HG03060 (cell line): ENCODE measurements at regions not wholly inside any gene's neighbourhood (a gene's known extent, or its start where the extent isn't known, plus 50 kb on each side); places are given as distances from the start of the nearest gene placed in this dataset.

Experiments
- ATAC-seq: cut with Tn5 transposase; IDR thresholded peaks from one replicate; pipeline ENCODE4 v1.9.1; 2021; ENCODE audit warnings: low read depth, moderate number of reproducible peaks; ENCODE audit not compliant: unreplicated experiment

DNA sequence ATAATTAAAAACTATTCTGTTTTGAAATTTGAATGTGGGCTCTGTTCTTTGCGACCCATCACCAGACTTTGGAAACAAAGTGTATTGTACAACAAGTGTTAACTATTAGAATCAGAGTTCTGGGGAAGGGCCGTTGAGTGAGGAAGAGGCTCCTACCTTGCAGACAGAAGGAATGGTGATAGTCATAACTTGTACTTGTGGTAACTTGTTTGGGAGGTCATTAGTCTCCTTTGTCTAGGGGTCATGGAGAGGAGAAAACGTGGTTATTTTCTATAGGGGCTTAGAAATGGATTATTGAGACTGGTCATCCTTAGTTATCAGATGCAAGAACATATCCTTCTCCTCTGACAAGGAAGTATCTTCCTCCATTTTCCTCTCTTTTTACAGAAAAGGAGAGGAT lies 174.8 kb downstream of the BMP2 start:
- no peak for ATAC-seq

DNA sequence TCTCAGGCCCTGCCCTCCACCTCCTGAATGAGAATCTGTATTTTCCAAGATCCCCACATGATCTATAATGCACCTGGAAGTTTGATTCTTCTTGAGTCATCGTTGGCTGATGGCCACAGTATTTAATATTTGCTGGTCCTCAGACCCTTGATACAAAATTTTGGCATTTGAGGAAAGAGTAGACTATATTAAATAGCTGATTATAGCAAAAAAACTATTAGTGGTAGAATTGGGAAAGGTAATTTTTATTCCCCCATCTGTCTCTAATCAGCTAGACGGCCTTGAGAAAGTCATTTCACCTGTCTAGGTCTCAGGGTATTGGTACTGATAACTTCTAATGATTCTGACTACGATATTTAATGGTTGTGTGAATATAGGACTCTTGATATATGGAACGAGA lies 176.8 kb downstream of the BMP2 start:
- ATAC-seq, result no peak

DNA sequence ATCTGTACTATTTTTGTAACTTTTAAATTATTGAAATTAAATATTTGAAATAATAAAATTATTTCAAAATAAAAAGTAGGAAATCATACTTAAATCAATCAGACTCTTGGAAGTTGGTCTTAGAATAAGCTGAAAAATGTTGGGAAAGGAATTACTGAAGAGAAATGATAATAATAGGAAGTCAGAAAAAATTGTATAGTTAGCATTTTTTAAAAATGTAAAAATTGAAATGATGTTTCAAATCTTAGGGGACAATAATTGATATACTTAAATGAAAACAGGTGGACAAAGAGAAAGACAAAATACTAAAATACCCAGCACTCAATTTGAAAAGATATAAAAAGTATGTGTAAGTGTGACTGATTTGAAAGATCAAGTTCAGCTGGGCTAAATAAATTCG lies 186.1 kb downstream of the BMP2 start:
- ATAC-seq, result no peak

DNA sequence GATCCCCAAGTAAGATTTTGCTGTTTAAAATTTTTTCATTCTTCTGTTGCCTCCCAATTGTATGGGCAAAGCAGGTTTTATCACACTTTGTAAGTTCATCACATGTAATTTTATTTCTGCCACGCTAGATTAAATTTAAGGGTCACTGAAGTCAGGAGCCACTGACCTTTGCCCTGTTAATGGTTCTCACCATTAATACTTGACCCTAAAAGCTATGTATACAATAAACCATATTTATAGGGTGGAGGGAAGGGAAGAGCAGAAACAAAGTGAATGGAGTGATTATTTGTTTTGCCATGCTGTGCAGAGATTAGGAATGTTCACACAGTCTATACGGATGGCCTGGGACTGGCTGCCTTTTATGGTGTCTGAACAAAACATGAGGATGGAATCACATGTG lies 186.7 kb downstream of the BMP2 start:
- ATAC-seq, result no peak

DNA sequence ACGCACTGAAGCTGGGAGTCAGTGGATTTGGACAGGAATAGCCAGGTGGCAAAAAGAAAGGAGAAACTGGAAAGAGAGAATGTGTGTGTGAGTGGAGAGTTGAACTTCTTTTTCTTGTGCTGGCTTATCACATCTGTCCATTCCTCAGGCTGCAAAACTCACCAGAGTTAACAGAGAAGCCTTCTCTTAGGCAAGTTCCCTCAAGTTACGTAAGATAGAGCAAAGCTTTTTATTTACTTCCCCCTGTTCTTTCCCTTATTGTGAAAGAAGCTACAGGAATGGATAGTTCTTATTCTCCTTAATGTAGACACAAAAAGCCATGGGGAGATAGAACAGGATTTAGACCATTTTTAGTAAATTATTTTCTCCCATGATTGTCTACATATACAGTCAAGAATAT lies 188.6 kb downstream of the BMP2 start:
- ATAC-seq, result no peak

DNA sequence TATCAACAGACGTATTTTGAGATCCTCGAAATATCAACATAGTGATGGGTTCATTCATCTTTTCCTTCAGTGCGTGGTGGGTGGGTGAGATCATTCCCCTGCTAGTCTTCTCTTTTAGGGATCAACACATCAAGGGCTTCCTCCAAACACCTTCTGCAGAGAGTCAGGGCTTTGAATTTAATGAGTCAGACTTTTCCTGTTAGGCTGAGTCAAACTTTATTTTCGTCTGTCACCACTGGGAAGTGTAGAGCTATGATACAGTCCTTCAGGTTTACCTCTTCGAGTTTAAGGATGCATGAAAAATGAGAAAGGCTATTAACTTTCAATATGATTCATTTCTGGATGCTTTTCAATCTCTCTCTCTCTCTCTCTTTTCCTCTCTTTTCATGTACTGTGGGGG lies 189.1 kb downstream of the BMP2 start:
- no peak for ATAC-seq

DNA sequence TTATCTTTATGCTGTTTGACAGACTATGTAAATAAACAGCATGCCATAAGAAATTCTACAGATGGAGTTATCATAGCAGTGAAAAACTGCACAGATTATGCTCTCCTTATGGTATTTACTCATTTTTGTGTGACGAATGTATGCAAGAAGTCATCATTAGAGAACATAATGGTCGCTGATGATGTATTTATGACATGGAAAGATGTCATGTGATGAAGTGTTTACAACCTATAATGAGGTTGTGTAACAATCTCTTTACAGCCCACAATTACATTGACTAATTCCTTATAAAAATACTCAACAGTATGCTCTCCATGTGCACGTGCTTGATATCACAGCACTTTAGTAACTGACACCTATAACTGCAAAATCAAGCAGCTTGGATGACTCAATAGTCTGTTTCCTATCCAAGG lies 192.4 kb downstream of the BMP2 start:
- no peak for ATAC-seq

DNA sequence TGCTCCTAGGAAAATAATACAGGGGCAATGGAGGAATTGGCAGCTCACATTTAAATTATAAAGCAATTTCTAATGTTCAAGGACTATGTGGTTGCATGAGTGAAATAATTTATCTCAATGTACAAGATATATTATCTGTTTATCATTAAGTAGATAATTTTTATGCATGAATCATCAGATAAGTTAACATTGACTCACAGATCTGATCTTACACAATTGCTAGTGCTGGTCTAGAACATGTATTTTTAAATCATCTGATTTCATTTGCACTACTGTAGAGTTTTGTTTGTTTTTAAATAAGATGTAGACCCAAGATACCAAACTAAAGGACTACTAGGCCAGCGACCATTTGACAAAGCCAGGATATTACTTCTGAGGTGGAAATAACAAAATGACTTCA lies 199.2 kb downstream of the BMP2 start:
- ATAC-seq, result no peak

DNA sequence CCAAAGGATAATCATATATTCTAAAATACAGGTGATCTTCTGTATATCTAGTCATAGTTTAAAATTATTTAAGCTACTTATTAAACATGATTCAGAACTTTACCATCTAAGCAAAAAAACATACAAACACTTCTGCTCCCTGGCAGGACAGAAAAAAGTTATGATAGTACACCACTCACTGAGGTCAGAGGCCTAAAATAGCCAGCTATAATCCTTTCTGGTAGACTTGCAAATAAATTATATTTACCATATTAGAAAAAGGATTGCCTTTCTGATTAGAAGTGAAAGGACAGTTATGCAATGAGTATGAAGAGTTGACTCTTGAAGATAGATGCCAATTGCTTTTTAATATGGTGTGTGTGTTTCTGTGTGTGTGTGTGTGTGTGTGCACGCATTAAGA lies 207.4 kb downstream of the BMP2 start:
- ATAC-seq, result no peak

DNA sequence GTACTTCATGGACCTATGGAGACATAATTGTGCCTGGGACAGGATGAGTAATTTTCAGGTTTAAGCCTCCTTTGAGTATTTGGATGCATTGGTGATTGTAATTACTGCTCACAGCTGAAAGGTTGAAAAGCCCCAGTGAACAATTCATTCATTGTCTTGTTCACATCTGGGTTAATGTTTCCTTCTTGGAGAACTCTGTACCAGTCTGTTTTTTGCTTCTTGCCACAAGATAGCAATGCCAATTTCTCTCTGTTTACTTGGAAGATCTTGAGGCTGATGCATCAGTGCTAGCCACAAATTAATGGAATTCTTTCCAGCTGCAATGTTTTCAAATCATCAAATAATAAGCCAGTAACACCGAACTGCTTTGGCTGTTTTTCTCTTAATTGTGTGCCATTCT lies 207.8 kb downstream of the BMP2 start:
- ATAC-seq, result no peak

DNA sequence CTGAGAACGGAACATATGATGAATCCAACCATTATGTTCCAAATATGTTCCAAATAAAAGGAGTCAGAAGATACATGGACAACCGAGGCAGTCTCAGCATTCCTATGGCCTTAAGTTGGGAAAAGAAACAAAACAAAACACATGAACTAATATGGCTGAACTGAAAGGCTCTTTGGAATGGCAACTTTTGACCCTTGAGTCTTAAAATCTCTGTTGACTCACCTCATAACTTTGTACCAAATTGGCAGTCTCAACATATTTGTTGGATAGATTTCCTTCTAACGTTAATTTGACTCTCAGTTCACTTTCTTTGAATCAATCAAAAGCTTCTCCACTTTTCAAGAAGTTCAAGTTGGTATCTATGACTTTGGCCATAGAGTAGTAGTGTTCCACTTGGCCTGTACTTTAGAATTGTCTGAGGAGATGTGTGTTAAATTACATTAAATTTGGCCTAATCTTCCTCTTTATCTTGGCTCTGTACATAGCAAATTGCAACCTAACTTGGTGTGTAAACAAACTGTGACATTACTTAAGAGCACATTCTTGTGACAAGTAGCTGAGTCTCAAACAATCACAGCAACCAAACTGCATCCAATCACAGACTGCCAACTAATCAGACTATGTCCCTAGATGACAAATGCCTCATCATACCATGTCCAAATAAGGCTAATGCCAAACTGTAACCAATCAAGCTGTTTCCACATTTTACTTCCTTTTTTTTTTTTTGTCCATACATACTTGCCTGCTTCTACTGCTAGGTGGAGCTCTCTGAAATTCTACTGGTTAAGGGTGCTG lies 208.8 kb downstream of the BMP2 start:
- no peak for ATAC-seq

DNA sequence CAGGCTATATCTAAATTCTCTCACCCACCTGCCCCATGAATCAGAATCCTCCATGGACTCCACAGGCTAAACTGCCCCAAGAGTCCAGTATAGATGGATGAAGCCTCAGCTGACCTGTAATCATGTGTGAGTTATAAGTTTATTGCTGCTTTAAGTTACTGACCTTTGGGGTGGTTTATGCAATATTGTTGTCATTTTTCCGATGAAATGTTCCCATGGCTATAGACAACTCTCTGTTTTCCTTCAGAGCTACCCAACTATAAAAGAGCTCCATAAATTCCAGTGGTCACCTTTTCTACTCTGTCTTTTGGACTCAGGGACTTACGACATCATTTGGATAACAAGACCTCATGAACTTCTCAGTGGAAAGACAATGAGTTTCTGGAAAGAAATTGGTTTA lies 212.1 kb downstream of the BMP2 start:
- ATAC-seq, result no peak

DNA sequence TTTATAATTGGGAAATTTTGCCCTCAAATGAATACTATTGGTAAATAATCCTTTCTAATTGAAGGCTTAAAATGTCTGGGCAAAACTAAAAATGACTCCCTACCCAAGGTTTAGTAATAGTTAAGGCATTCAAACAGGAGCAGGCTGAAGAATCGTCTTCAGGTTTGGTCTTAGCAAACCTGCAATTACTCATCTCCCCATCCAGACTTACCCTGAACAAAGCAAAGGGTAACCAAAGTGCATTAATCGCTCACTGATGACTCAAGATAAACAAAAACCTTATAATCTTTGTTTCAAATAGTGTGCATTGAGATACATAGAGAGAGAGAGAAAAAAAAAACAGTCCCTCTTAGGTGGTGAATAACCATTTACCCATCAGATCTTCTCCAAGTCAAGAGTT lies 225.5 kb downstream of the BMP2 start:
- ATAC-seq, result no peak

DNA sequence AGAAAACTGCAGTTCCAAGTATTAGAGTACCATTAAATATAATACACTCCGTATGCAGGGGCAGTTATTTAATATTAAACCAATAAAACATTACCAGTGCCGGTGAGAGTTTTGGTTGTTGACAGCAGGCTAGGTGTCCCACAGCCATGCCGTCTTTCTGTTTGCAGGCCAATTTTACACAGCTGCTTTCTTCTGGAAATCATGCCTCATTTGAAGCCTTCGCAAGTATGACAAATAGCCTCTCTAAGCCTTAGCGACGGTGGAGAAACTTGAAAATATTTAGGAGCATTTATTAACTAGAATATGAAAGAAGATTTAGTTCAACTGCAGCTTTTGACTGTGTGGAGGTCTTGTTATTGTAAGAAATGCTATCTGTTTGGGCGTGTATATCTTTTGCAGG lies 226.0 kb downstream of the BMP2 start:
- no peak for ATAC-seq

DNA sequence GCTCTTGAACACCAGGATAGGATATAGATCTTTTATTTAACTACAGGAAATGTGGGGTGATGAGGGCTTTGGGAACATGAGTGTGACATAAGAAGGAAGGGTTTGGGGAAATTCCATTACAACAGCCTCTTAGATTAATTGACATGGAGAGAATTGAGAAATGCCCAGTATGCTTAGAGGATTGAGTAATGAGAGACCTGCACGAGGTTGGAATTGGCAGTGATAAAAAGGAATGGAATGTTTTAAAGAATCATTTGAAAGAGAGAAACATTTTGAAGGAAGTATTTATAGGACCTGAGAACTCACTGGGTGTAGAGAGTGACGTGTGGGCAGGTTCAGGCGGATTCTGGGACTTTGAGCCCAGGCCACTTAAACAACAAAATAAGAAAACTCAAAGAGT lies 227.0 kb downstream of the BMP2 start:
- no peak for ATAC-seq

DNA sequence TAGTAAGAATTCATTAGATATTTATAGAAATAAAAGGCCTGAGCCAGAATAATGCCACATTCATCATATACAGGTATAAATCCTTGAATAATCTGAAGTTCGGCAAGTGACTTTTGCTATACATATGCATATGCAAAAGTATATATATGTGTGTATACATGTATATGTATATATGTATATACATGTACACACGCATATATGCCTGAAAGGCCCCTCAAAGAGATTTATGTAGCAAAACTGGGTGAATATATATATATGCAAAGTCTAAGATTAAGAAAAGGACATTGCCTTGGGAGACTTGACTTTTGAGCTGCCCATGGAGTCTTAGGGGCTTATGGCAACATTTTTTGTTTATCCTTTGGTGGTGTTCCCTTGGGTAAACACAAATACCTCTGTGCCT lies 231.4 kb downstream of the BMP2 start:
- ATAC-seq, result no peak

DNA sequence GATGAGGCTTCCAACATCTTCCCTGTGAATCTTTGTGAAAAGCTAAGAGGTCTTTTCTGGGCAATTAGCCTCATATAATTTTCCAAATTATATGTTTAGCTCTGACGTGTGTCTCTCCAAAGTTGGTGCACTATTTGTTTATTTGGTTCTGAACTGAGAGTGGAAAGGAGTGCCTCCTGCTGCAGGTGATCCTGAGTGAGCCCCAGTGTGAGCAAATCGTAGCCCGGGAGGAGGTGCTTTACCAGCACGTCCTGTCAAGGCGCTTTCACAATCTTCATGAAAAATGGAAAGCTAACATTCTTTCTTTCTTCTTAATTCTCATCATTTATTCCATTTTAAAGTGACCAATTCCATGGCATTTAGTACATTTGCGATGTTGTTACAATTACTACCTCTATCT lies 231.9 kb downstream of the BMP2 start:
- no peak for ATAC-seq

DNA sequence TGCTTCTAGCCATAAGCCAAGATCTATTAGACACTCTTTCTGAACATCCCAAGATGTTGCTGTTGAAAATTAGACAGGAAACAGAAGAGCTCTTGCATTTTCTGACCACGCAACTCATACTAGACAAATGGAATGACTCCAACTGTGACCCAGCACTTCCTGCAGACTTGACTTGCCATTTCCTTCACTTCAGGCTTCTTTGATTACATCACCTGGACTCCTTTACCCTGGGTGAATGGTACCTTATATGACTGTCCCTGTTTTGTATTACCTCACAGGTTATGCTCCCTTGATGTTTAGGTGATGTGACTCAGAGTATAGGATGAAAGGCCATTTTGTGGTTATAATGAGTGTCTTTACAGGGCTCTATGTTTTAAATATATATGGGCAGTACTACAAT lies 236.1 kb downstream of the BMP2 start:
- ATAC-seq, result no peak

DNA sequence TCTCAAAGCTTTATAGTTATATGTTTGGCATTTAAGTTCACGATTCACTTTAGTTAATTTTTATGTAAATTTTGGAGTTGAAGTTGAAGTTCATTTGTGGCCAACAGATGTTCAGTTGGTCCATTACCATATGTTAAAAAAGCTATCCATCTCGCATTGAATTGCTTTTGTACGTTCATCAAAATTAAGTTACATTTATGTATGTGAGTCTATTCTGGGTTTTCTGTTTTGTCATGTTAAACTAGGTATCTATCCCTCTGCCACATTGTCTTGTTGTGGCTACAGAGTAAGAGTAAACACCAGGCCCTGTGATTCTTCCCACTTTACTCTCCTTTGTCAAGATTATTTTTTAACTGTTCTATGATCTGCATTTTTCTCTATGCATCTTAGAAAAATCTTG lies 237.3 kb downstream of the BMP2 start:
- ATAC-seq, result no peak

DNA sequence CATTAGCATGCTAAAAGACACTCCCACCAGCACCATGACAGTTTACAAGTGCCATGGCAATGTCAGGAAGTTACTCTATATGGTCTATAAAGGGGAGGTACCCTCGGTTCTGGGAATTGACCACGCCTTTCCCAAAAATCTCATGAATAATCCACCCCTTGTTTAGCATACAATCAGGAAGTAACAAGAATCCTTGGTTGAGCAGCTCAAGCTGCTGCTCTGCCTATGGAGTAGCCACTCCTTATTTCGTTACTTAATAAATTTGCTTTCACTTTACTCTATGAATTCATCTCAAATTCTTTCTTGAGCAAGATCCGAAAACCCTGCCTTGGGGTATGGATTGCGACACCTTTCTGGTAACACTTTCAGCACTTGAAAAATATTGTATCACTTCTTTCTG lies 243.0 kb downstream of the BMP2 start:
- no peak for ATAC-seq

DNA sequence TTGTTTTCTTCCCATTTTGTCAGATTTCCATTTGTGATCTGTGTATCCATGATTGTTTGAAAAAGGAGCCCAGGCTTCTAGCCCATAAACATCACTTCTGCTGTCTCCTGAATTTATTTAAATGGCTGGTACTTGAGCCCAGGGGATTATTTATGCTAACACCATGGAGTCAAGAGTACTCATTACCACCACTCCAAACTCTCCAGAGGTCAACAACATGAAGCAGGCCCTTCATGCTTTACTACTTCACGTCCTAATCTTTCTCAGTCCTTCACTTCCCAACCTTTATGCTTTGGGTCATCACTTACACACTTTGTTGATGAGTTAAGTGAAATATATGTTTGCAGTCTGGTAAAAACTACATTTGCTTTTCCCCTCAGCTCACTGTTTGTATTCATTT lies 247.8 kb downstream of the BMP2 start:
- ATAC-seq, result no peak

DNA sequence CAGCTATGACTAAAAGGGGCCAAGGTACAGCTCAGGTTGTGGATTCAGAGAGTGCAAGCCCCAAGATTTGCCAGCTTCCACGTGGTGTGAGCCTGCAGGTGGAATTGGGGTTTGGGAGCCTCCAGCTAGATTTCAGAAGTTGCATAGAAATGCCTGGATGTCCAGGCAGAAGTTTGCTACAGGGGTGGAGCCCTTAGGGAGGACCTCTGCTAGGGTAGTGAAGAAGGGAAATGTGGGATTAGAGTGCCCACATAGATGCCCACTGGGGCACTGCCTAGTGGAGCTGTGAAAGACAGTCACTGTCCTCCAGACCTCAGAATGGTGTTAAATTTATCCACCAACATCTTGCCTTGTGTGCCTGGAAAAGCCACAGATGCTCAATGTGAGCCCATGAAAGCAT lies 255.1 kb downstream of the BMP2 start:
- ATAC-seq, result no peak

DNA sequence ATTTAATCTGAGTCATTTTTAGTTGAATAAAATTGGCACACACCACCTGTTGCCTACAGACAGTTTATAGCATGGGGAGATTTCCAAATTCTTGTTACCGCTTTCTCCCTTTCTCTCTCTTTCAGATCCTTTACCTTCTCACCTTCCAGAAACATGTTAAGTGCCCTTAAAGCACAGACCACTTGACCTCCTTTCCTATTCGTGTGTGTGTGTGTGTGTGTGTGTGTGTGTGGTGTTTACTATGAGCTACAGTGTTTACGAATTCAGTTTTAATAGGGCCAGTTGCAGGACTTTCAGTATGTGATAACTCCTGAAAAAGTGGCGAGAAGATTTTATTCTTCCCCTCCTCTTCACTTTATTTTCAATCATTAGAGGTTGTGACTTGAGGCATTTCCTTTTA lies 258.1 kb downstream of the BMP2 start:
- no peak for ATAC-seq
